Prostate gland (tissue), 2 donors: ENCODE measurements at regions not wholly inside any gene's neighbourhood (a gene's known extent, or its start where the extent isn't known, plus 50 kb on each side); places are given as distances from the start of the nearest gene placed in this dataset.
"Not testable (repeated sequence)": the region's sequence is repeated elsewhere in the genome, so short reads cannot be mapped to it uniquely, and the experiment has no call there.

Experiments
- POLR2A ChIP-seq: fragments of 450-650 bp; IDR thresholded peaks from one replicate; pipeline ENCODE4 v1.6.1; 2016; ENCODE audit warnings: antibody characterized with exemption, mild to moderate bottlenecking
- TF ChIP-seq, protein P1 (sequence below), 4 experiments: fragments of 200-600 bp in 2 of 4; fragments of 450-650 bp in 2 of 4; sonication (generic) in 2 of 4; IDR thresholded peaks; 1 replicate in 3 of 4; 2 replicates in 1 of 4; pipeline ENCODE4 v1.5.1; 2016 to 2019; ENCODE audit warnings: antibody characterized with exemption in 4 of 4, mild to moderate bottlenecking in 2 of 4, moderate library complexity in 2 of 4

DNA sequence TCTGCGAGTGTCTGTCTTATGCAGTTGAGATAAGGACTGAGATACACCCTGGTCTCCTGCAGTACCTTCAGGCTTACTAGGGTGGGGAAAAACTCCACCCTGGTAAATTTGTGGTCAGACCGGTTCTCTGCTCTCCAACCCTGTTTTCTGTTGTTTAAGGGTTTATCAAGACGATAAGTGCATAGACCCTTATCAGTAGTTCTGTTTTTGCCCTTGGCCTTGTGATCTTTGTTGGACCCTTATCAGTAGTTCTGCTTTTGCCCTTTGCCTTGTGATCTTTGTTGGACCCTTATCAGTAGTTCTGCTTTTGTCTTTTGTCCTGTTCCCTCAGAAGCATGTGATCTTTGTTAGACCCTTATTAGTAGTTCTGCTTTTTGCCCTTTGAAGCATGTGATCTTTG lies 83.3 kb upstream of the MARK1 start:
- not testable (repeated sequence) for TF ChIP-seq POLR2A
- TF ChIP-seq, protein P1, sequence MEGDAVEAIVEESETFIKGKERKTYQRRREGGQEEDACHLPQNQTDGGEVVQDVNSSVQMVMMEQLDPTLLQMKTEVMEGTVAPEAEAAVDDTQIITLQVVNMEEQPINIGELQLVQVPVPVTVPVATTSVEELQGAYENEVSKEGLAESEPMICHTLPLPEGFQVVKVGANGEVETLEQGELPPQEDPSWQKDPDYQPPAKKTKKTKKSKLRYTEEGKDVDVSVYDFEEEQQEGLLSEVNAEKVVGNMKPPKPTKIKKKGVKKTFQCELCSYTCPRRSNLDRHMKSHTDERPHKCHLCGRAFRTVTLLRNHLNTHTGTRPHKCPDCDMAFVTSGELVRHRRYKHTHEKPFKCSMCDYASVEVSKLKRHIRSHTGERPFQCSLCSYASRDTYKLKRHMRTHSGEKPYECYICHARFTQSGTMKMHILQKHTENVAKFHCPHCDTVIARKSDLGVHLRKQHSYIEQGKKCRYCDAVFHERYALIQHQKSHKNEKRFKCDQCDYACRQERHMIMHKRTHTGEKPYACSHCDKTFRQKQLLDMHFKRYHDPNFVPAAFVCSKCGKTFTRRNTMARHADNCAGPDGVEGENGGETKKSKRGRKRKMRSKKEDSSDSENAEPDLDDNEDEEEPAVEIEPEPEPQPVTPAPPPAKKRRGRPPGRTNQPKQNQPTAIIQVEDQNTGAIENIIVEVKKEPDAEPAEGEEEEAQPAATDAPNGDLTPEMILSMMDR (IDR thresholded peaks at IDR 0.05): not testable (repeated sequence)
